NCI-H524 (cell line): ENCODE measurements at regions not wholly inside any gene's neighbourhood (a gene's known extent, or its start where the extent isn't known, plus 50 kb on each side); places are given as distances from the start of the nearest gene placed in this dataset.

Source experiments
- DNase-seq, 2 experiments: peaks; one replicate each; lab custom pipeline; 2025; lab: John Stamatoyannopoulos, UW

DNA sequence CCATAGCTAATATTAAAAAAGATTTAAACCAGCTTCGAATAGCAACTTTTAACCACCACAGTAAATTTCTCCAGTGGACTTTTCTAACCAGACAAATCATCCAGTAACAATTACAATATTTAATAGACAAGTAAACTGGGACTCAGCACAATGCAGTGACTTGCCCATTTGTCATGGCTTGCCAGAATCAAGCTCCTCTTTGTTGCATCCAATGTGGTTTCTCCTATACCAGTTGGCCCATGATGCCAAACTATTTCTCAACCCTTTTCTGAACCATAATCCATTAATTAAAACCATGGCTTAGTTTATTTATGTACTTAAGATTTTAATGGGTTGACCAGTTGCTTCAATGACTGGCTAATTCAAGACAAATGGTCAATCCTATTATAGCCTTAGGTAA lies 64.4 kb downstream of the DIO2 start:
- no peak for DNase-seq

DNA sequence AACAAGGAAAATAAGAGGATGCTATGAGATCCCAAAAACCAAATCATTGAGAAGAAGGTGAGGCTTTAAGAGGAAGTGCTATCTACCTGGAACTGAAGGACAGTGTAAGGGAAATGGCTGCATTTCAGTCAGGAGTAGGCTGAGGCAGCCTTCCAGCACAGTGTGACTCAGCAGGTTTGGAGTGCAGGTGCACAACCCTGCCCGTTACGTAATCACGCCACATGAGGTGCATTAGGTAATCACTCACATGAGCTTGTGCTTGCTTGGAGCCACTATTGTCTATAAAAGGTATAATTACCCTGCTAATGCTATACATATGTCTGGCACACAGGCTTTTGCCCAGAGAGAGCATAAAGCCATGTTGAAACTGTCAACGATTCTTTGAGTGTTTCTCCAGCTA lies 74.9 kb downstream of the DIO2 start:
- no peak for DNase-seq

DNA sequence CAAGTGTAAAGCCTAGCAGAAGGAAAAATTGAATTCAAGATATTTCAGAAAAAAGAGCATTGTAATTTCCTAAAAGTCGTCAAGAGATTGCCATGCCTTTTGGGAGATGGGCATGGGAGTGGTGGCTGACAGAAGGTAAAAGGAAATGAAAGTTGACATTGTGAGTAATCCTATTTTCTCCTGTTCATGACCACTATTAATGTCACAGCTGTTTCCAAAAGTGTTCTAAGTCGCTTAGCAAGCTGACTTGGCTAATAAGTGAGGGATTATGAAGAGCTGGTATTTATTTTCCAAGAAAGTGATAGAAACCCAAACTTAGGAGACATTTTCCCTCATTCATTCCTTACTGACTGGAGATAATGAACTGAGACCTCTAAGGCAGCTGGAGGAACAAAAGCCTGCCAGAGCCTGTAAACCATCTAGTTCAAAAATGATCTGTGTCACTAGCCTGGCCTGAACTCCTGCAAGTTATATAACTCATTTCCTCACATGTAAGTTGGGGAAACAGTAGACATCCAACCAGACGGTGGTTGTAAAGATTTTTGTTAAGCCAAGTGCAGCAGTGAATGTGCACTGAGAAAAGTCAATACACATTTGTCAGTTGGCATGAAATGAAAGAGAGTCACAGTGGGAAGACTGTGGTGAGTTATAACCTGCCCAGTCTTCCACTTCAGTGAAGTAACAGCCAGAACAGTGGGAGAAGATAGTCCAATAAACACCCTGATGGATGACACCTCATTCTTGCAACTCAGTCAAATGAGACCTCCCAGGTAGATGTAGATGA lies 75.8 kb downstream of the DIO2 start:
- peak; percentile 32 to 80 for DNase-seq

- DNase-seq, result no peak
Observed at GRCh38 chr14:80134321-80134720, 77.0 kb downstream of the DIO2 start.

GRCh38 chr14:80133457-80133856 lies 77.8 kb downstream of the DIO2 start:
- no peak for DNase-seq

- DNase-seq, result no peak
Observed at GRCh38 chr14:80127466-80127865, 83.8 kb downstream of the DIO2 start.

GRCh38 chr14:80124794-80125193 lies 86.5 kb downstream of the DIO2 start:
- DNase-seq, result no peak

DNA sequence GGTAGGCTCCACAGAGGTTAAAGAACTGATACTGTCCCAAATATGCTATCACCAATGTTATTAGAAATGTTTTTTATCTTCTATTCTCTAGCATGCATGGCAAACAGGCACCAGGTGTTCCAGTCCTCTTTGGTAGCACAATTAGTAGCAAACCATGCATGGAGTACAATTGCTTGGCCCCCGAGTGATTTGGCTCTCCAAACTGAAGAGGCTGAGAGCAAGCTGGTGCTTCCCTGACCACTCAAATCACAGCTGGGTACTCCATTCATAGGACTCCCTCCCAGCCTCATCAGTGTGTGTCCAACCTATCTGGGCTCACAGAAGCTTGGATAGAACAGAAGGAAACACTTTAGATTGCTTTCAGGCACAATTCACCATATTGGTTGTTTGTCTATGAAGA lies 93.4 kb downstream of the DIO2 start:
- peak; percentile 95 to 98 for DNase-seq

DNA sequence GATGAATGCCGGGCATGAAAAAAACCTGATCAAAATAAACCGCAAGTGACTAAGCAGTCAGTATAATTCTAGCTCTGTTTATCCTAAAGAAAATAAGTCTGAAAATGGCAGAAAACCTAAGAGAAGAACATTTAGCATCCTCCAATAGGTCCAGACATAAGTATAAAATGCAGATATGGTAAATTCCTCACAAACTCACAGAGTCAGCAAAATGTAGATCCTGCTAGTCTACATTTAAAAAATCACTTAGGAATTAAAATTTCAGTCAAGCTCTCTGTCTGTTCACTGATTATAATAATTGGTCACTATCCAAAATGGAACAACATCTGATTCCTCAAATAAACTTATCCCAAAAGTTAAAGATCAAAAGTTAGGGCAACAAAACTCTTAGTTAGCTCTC lies 95.1 kb downstream of the DIO2 start:
- no peak for DNase-seq

DNA sequence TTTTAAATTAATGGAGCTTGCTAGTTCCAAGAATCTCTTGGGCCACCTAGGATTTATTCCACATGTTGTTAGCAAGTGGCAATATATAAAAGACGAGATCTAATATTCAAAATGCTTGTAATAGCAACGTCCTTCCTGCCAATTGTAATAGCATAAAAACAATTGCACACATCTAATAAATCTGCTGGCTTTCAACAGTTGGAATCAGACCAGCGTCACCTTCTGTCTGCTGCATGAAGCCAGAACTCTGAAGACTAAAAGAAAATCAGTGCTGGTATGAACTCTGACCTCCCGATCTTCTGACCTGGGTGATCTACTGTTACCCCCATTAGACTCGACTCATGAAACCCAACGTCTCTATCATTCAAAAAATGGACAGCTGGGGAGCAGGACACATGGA lies 100.6 kb downstream of the DIO2 start:
- no peak for DNase-seq

DNA sequence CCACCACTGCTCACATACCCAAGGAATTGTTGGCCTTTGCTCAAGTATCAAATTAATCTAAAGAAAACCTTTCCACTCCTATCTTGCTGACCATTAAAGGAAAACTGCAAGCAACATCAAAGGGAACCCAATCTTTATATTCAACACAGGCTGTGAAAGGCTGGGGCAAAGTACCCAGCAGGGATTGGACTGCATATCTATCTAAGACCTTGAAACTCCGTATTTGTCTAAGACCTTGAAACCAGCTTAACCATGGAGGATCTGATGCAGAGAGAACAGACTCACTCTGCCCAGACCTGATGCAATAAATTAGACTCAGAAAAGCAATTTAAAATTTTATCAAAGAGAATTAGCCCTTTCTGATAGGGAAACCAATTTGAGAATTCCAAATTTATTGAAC lies 102.2 kb downstream of the DIO2 start:
- no peak for DNase-seq

DNA sequence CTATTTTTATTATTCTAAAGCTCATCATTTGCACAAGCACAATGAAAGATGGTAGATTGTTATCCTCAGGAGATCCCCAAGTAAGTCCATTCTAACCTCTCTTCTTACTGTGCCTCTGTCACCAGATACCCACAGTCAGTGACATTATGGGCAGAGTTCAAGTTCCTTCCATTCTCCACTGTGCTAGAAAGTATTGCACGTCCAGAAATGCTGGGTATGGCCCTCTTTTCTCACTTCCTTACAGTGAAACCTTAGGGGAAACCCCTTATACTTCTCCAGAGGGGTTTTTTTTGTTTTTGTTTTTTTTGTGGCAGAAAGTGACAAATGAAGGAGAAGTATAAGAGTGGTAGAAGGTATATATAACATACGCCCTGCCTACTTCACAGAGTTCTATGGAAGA lies 102.9 kb downstream of the DIO2 start:
- no peak for DNase-seq

DNA sequence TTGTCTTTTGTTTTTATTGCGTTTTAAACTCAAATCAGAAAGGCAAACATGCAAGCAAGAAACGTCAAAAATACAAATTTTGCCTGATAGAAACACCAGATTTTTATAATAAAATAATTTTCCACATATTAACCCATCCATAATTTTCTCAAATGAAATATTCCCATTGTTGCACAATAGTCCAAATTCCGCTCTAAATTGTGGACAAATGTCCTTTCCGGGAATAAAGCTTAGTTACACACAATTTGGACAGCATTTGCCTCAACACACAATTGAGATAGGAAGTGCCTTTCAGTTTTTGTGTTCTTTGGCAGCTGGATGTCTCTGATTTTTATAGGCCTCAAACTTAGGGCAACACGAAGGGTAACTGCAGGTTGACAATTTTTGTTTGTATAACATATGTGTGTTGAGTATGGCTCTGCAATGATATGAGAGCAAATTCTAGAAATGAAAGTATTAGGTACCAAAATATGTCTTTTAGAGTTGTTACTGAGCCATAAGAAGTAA lies 105.8 kb downstream of the DIO2 start:
- DNase-seq, result no peak

DNA sequence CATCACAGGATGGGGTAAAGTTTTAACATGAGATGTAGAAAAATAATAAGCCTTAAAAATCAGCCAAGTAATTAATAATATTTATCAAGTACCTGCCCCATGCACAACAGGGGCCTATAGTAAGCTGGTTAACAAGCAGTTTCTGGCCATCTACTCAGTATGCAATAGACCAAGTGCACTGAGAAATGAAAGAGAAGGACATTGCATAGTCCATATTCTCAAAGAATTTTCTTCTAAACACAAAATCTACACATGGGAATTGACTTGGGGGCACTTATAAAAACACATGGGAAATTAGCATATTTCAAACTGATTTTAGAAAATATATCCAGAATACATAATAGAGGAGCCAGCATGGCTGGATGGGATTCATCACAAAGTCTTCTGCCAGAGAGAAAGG lies 109.5 kb downstream of the DIO2 start:
- no peak for DNase-seq

- DNase-seq, result no peak
Observed at GRCh38 chr14:80100681-80101080, 110.6 kb downstream of the DIO2 start.

GRCh38 chr14:80095623-80096022 lies 115.7 kb downstream of the DIO2 start:
- no peak for DNase-seq

- DNase-seq, result no peak
Observed at GRCh38 chr14:80087411-80087810, 123.9 kb downstream of the DIO2 start.

DNA sequence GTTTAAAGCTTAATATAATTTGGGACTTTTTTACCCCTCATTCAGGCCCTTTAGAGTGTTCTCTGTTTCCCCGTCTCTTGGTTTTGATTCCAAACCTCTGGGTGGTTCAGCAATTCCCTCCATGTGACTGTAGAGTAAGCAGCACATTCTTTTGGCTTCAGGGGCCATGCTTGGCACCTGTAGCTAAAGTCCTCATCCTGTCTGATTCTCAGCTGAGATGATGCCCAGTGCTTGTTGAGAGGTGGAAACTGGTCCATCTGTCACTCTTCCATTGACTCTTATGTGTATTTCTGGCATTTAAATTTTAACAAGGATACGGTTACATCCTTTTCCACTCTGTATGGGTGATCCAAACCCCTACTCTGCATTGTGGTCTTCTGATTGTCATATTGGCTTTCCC lies 127.1 kb downstream of the DIO2 start:
- no peak for DNase-seq

DNA sequence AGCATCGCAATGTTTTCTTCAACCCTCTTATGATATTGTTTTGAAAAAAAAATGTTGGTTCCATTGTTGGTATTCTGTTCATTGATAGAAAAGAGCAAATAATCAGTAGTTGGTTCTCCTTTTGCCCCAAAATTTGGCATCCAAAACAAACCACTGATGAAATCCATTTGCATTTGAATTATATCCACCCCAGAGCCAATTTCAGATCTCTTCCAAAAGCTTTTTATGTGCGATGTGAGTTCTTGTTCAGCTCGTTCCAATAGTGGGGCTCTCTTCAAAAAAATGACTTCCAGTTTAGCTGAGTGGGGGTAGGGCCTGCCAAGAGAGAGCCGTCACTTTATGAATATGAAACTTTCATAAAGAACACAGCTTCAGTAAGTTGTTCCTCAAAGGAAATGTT lies 130.7 kb downstream of the DIO2 start:
- no peak for DNase-seq

DNA sequence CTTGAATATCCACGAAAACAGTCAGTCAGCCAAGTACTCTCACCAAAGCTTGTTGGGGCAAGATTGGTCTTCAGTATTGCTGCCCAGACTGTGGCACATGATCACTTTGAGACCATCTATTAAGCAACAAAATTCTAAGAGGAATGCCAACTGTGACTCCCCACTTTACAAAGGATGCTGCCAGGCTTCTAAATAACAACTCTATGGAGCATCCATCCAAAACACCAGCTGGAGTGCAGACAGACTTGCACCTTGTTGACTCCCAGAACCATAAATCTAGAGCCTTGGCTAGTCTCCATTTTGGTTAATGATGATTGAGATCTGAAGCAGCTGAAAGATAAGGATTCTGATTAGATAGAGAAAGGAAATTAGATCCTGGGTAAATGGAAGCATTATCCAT lies 132.8 kb downstream of the DIO2 start:
- no peak for DNase-seq

- DNase-seq, result no peak
Observed at GRCh38 chr14:80077262-80077661, 134.0 kb downstream of the DIO2 start.

GRCh38 chr14:80074900-80075574 lies 136.3 kb downstream of the DIO2 start:
- no peak for DNase-seq

GRCh38 chr14:80059041-80059440 lies 152.3 kb downstream of the DIO2 start:
- no peak for DNase-seq

- DNase-seq, result no peak
Observed at GRCh38 chr14:80056497-80056801, 154.9 kb downstream of the DIO2 start.
